MM.1S (cell line): ENCODE measurements at regions not wholly inside any gene's neighbourhood (a gene's known extent, or its start where the extent isn't known, plus 50 kb on each side); places are given as distances from the start of the nearest gene placed in this dataset.

Experiments
- EZH2 ChIP-seq: fragments of 300-600 bp; sonication (generic); optimal IDR thresholded peaks from 2 replicates; pipeline ENCODE3; 2017; ENCODE audit warnings: low read depth, mild to moderate bottlenecking, antibody characterized with exemption, low read length, mixed read lengths
- EZH2phosphoT487 ChIP-seq: fragments of 300-600 bp; sonication (generic); IDR thresholded peaks from 2 replicates; pipeline ENCODE4 v1.6.1; 2018; ENCODE audit warnings: antibody characterized with exemption, low read length
- TF ChIP-seq, protein P1 (sequence below): fragments of 300-600 bp; sonication (generic); IDR thresholded peaks from 2 replicates; pipeline ENCODE4 v1.5.1; 2016; ENCODE audit warnings: antibody characterized with exemption, low read length, mixed read lengths

DNA sequence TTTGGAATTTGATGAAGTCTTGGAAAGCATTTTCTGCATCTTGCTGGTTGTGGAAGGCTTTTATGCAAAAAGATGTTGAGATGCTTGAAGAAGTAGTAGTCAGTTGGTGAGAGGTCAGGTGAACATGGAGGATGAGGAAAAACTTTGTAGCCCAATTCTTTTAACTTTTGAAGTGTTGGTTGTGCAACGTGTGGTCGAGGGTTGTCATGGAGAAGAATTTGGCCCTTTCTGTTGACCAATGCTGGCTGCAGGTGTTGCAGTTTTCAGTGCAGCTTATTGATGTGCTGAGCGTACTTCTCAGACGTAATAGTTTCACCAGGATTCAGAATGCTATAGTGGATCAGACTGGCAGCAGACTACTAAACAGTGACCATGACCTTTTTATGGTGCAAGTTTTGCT is 508.4 kb upstream of the MAP2 start:
- TF ChIP-seq, protein P1, sequence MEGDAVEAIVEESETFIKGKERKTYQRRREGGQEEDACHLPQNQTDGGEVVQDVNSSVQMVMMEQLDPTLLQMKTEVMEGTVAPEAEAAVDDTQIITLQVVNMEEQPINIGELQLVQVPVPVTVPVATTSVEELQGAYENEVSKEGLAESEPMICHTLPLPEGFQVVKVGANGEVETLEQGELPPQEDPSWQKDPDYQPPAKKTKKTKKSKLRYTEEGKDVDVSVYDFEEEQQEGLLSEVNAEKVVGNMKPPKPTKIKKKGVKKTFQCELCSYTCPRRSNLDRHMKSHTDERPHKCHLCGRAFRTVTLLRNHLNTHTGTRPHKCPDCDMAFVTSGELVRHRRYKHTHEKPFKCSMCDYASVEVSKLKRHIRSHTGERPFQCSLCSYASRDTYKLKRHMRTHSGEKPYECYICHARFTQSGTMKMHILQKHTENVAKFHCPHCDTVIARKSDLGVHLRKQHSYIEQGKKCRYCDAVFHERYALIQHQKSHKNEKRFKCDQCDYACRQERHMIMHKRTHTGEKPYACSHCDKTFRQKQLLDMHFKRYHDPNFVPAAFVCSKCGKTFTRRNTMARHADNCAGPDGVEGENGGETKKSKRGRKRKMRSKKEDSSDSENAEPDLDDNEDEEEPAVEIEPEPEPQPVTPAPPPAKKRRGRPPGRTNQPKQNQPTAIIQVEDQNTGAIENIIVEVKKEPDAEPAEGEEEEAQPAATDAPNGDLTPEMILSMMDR: no peak
- no peak for TF ChIP-seq EZH2
- no peak for TF ChIP-seq EZH2phosphoT487
